ENCODE measurements at regions not wholly inside any gene's neighbourhood (a gene's known extent, or its start where the extent isn't known, plus 50 kb on each side); places are given as distances from the start of the nearest gene placed in this dataset.

DNA sequence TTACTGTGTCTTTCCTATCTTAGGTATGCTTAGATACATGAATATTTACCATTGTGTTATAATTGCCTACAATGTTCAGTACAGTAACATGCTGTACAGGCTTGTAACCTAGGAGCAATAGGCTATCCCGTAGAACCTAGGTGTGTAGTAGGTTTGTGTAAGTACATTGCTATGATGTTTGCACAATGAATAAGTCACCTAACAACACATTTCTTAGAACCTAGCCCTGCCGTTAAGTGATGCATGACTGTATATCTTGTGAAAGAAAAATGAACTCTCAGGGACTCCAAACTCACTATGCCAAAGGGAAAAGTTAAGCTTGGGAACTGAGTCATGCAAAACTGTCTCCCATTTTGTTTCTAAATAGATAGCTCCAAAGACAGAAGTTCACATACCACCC is 91.5 kb upstream of the ACP3 start:
- TF ChIP-seq, protein P1, sequence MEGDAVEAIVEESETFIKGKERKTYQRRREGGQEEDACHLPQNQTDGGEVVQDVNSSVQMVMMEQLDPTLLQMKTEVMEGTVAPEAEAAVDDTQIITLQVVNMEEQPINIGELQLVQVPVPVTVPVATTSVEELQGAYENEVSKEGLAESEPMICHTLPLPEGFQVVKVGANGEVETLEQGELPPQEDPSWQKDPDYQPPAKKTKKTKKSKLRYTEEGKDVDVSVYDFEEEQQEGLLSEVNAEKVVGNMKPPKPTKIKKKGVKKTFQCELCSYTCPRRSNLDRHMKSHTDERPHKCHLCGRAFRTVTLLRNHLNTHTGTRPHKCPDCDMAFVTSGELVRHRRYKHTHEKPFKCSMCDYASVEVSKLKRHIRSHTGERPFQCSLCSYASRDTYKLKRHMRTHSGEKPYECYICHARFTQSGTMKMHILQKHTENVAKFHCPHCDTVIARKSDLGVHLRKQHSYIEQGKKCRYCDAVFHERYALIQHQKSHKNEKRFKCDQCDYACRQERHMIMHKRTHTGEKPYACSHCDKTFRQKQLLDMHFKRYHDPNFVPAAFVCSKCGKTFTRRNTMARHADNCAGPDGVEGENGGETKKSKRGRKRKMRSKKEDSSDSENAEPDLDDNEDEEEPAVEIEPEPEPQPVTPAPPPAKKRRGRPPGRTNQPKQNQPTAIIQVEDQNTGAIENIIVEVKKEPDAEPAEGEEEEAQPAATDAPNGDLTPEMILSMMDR (IDR thresholded peaks at IDR 0.05), result no peak
- TF ChIP-seq POLR2A (IDR thresholded peaks at IDR 0.05), result no peak

Measured in adrenal gland (tissue), 5 donors.